Hippocampal formation (tissue), 2 donors: ENCODE measurements at regions not wholly inside any gene's neighbourhood (a gene's known extent, or its start where the extent isn't known, plus 50 kb on each side); places are given as distances from the start of the nearest gene placed in this dataset.

Experiments
- DNase-seq, 2 donors: peaks; one replicate each; lab custom pipeline; 2025; lab: John Stamatoyannopoulos, UW

- DNase-seq = no peak
Observed at GRCh38 chr13:59487883-59488282, 675.8 kb downstream of the DIAPH3 start.

GRCh38 chr13:59488436-59488835 is 675.3 kb downstream of the DIAPH3 start:
- no peak for DNase-seq

GRCh38 chr13:59490651-59491050 is 673.1 kb downstream of the DIAPH3 start:
- DNase-seq = no peak

GRCh38 chr13:59492030-59492636 is 671.6 kb downstream of the DIAPH3 start:
- no peak for DNase-seq

GRCh38 chr13:59493436-59493965 is 670.2 kb downstream of the DIAPH3 start:
- DNase-seq = no peak

- DNase-seq = no peak
Observed at GRCh38 chr13:59494151-59494550, 669.6 kb downstream of the DIAPH3 start.

GRCh38 chr13:59494560-59494970 is 669.2 kb downstream of the DIAPH3 start:
- DNase-seq = no peak

- DNase-seq = no peak
Observed at GRCh38 chr13:59495299-59495698, 668.4 kb downstream of the DIAPH3 start.

- DNase-seq = no peak
Observed at GRCh38 chr13:59495936-59496512, 667.7 kb downstream of the DIAPH3 start.

GRCh38 chr13:59497621-59498247 is 666.0 kb downstream of the DIAPH3 start:
- DNase-seq = no peak

GRCh38 chr13:59501004-59501403 is 662.7 kb downstream of the DIAPH3 start:
- no peak for DNase-seq

- DNase-seq = no peak
Observed at GRCh38 chr13:59504407-59504806, 659.3 kb downstream of the DIAPH3 start.

GRCh38 chr13:59510386-59510785 is 653.3 kb downstream of the DIAPH3 start:
- DNase-seq = no peak

GRCh38 chr13:59513686-59514085 is 650.0 kb downstream of the DIAPH3 start:
- no peak for DNase-seq

- DNase-seq = no peak
Observed at GRCh38 chr13:59514316-59514715, 649.4 kb downstream of the DIAPH3 start.

GRCh38 chr13:59519819-59520218 is 643.9 kb downstream of the DIAPH3 start:
- no peak for DNase-seq

GRCh38 chr13:59521549-59521948 is 642.2 kb downstream of the DIAPH3 start:
- DNase-seq = no peak

GRCh38 chr13:59522652-59523051 is 641.1 kb downstream of the DIAPH3 start:
- DNase-seq = no peak

- DNase-seq = no peak
Observed at GRCh38 chr13:59527500-59527899, 636.2 kb downstream of the DIAPH3 start.

- DNase-seq = peak; percentile 24 to 51
Observed at GRCh38 chr13:59531571-59532091, 632.1 kb downstream of the DIAPH3 start.

GRCh38 chr13:59532405-59532804 is 631.3 kb downstream of the DIAPH3 start:
- DNase-seq = no peak

- DNase-seq = no peak
Observed at GRCh38 chr13:59533561-59534555, 629.9 kb downstream of the DIAPH3 start.
